ENCODE measurements at regions not wholly inside any gene's neighbourhood (a gene's known extent, or its start where the extent isn't known, plus 50 kb on each side); places are given as distances from the start of the nearest gene placed in this dataset.

DNA sequence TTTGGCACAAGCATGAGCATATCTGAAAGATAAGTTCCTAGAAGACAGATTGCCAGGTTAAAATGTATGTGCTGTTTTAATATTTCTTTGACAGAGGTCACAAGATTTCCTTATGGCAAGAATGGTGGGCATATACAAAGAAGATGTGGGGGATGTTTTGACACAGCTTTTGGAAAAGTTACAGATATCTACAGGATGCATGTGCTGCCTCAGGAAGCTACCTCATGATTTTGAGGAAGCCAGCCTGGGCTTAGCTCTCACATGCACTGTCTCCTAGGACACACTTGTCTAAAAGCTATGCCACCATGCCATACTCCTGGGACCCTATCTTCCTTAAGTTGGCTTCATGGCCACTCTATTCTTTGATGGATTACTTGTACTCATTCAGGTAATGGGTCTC is 99.9 kb downstream of the C1orf94 start:
- TF ChIP-seq, protein P1, sequence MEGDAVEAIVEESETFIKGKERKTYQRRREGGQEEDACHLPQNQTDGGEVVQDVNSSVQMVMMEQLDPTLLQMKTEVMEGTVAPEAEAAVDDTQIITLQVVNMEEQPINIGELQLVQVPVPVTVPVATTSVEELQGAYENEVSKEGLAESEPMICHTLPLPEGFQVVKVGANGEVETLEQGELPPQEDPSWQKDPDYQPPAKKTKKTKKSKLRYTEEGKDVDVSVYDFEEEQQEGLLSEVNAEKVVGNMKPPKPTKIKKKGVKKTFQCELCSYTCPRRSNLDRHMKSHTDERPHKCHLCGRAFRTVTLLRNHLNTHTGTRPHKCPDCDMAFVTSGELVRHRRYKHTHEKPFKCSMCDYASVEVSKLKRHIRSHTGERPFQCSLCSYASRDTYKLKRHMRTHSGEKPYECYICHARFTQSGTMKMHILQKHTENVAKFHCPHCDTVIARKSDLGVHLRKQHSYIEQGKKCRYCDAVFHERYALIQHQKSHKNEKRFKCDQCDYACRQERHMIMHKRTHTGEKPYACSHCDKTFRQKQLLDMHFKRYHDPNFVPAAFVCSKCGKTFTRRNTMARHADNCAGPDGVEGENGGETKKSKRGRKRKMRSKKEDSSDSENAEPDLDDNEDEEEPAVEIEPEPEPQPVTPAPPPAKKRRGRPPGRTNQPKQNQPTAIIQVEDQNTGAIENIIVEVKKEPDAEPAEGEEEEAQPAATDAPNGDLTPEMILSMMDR (IDR thresholded peaks at IDR 0.05) = no peak
- TF ChIP-seq POLR2A (IDR thresholded peaks at IDR 0.05) = no peak
- no peak for TF ChIP-seq POLR2AphosphoS5 (IDR thresholded peaks at IDR 0.05)
- TF ChIP-seq EP300 (IDR thresholded peaks at IDR 0.05) = no peak

Measured in sigmoid colon (tissue), 4 donors.